Immature natural killer cell (primary cell): ENCODE measurements at regions not wholly inside any gene's neighbourhood (a gene's known extent, or its start where the extent isn't known, plus 50 kb on each side); places are given as distances from the start of the nearest gene placed in this dataset.

Experiments
- DNase-seq, 3 donors: peaks; one replicate each; pipeline ENCODE4 v3.0.0; 2022; ENCODE audit warnings: mixed read lengths in 1 of 3
- H3K27ac Mint-ChIP-seq, 6 donors: one replicate each; pipeline ENCODE4 v1.8.0; 2020; ENCODE audit warnings: mixed read lengths in 6 of 6, mild to moderate bottlenecking in 5 of 6, inconsistent platforms in 4 of 6, moderate library complexity in 3 of 6
- H3K27me3 Mint-ChIP-seq, 3 donors: one replicate each; pipeline ENCODE4 v1.8.0; 2020 to 2021; ENCODE audit warnings: low read depth in 3 of 3, mild to moderate bottlenecking in 3 of 3, mixed read lengths in 3 of 3, moderate library complexity in 3 of 3, inconsistent platforms in 1 of 3
- H3K36me3 Mint-ChIP-seq, 3 donors: one replicate each; pipeline ENCODE4 v1.8.0; 2020; ENCODE audit warnings: mixed read lengths in 3 of 3, inconsistent platforms in 2 of 3, mild to moderate bottlenecking in 2 of 3
- H3K4me1 Mint-ChIP-seq, 2 donors: one replicate each; pipeline ENCODE4 v1.8.0; 2020; ENCODE audit warnings: inconsistent platforms in 2 of 2, mild to moderate bottlenecking in 2 of 2, mixed read lengths in 2 of 2, moderate library complexity in 1 of 2
- H3K4me3 Mint-ChIP-seq, 5 donors: one replicate each; pipeline ENCODE4 v1.8.0; 2020; ENCODE audit warnings: mild to moderate bottlenecking in 5 of 5, mixed read lengths in 5 of 5, inconsistent platforms in 3 of 5, moderate library complexity in 3 of 5
- H3K9me3 Mint-ChIP-seq, 6 donors: one replicate each; pipeline ENCODE4 v1.8.0; 2020; ENCODE audit warnings: mild to moderate bottlenecking in 6 of 6, mixed read lengths in 6 of 6, inconsistent platforms in 4 of 6, moderate library complexity in 3 of 6

GRCh38 chr2:212908031-212908430 lies 243.4 kb downstream of the IKZF2 start:
- Mint-ChIP-seq H3K9me3 (no peaks in the 10 kb centered on the region), H3K36me3 (peaks cover under 1 to 21% (median 3%) of the 10 kb centered on the region in 3 donors), H3K27ac (no peak overlapping the region), H3K4me3 (no peak overlapping the region), H3K27me3 (peaks cover 0 to 2% (median 2%) of the 10 kb centered on the region in 3 donors), H3K4me1 (peaks cover 23 to 34% of the 10 kb centered on the region in 2 donors)
- no peak for DNase-seq

DNA sequence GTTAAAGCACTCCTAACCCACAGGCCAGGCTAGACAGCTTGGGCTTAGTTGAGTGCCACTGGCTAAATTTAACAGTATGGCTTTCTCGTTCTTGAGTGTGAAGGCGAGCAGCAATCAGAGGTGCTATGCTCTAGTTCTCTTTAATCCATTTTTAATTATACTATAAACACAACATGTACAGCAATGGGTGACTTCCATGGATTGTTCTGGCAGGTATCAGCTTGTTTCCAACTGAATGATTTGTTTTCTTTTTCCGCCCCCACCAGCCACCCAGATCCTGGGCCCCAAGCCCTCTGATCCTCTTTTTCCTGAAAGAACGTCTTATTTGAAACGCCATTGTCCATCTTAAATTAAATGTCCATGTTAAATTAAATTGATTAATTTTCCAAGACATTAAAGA lies 244.8 kb downstream of the IKZF2 start:
- Mint-ChIP-seq H3K4me3 (no peak overlapping the region), H3K27me3 (peaks cover 0 to 2% (median 2%) of the 10 kb centered on the region in 3 donors), H3K4me1 (peaks cover 22 to 32% of the 10 kb centered on the region in 2 donors), H3K36me3 (peaks cover 3 to 18% (median 5%) of the 10 kb centered on the region in 3 donors), H3K27ac (no peak overlapping the region), H3K9me3 (no peaks in the 10 kb centered on the region)
- DNase-seq, result no peak

- no peak overlapping the region for H3K4me3 Mint-ChIP-seq
- peaks cover 3 to 18% (median 5%) of the 10 kb centered on the region in 3 donors for H3K36me3 Mint-ChIP-seq
- H3K4me1 Mint-ChIP-seq, result peaks cover 14 to 23% of the 10 kb centered on the region in 2 donors
- peaks cover 0 to 2% (median 2%) of the 10 kb centered on the region in 3 donors for H3K27me3 Mint-ChIP-seq
- H3K9me3 Mint-ChIP-seq, result no peaks in the 10 kb centered on the region
- H3K27ac Mint-ChIP-seq, result no peak overlapping the region
- DNase-seq, result no peak
Measured at GRCh38 chr2:212905640-212906201, 245.7 kb downstream of the IKZF2 start.

DNA sequence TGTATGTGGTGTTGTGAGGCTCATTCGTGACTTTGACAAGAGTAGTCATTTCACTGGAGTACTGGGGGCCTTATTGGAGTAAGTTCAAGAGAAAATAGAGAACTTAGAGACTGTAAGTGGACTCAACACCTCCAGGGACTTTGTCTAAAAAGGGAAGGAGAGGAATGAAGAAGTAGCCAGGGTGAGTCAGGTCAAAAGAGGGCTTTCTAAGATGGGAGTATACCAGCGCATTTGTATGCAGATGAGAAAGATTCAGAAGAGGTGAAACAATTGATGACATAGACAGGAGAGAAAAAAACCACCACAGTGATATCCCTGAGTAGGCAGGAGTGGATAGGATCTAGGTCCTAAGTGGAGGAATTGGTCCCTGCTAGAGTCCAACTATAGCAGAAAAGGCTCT lies 246.8 kb downstream of the IKZF2 start:
- Mint-ChIP-seq H3K27ac (peak overlapping the region in 1 of 6 donors; percentile 4), H3K4me3 (no peak overlapping the region), H3K27me3 (peaks cover 0 to 2% (median 2%) of the 10 kb centered on the region in 3 donors), H3K36me3 (peaks cover 3 to 19% (median 10%) of the 10 kb centered on the region in 3 donors), H3K4me1 (peaks cover 7 to 12% of the 10 kb centered on the region in 2 donors), H3K9me3 (no peaks in the 10 kb centered on the region)
- no peak for DNase-seq

GRCh38 chr2:212903413-212903812 lies 248.0 kb downstream of the IKZF2 start:
- no peak for DNase-seq
- Mint-ChIP-seq H3K4me1 (peaks cover 0 to 1% of the 10 kb centered on the region in 2 donors), H3K9me3 (no peaks in the 10 kb centered on the region), H3K27ac (no peak overlapping the region), H3K27me3 (peaks cover 0 to 2% (median 0%) of the 10 kb centered on the region in 3 donors), H3K4me3 (no peak overlapping the region), H3K36me3 (peaks cover 3 to 21% (median 12%) of the 10 kb centered on the region in 3 donors)

DNA sequence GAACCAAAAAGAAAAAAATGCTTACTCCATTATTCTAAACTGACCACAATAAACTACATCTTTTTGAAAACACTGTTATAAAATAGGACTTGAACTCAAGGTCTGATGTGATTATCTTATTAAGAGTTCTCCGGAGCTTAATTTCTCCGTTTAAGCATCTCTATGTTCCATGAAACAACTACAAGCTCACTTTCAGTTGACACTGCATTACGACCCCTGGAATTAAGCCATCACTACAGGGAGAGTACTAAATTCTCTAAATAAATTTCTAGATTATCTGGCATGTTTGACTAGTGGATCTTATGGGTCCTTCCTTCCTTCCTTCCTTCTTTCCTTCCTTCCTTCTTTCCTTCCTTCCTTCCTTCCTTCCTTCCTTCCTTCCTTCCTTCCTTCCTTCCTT lies 249.0 kb downstream of the IKZF2 start:
- peaks cover 3 to 24% (median 12%) of the 10 kb centered on the region in 3 donors for H3K36me3 Mint-ChIP-seq
- H3K27me3 Mint-ChIP-seq, result peaks cover 0 to 2% (median 0%) of the 10 kb centered on the region in 3 donors

GRCh38 chr2:212901604-212902275 lies 249.7 kb downstream of the IKZF2 start:
- peaks cover 0 to 1% of the 10 kb centered on the region in 2 donors for H3K4me1 Mint-ChIP-seq
- no peaks in the 10 kb centered on the region for H3K9me3 Mint-ChIP-seq
- H3K36me3 Mint-ChIP-seq, result peaks cover 3 to 23% (median 12%) of the 10 kb centered on the region in 3 donors
- peaks cover 0 to 2% (median 0%) of the 10 kb centered on the region in 3 donors for H3K27me3 Mint-ChIP-seq
- H3K4me3 Mint-ChIP-seq, result no peak overlapping the region
- H3K27ac Mint-ChIP-seq, result no peak overlapping the region
- no peak for DNase-seq

More for the DNA sequence above, 249.0 kb downstream of the IKZF2 start:
- DNase-seq, result no peak
- Mint-ChIP-seq H3K4me1 (peaks cover 0 to 1% of the 10 kb centered on the region in 2 donors), H3K9me3 (no peaks in the 10 kb centered on the region), H3K27ac (no peak overlapping the region), H3K4me3 (no peak overlapping the region)

GRCh38 chr2:212900715-212901114 lies 250.7 kb downstream of the IKZF2 start:
- H3K36me3 Mint-ChIP-seq, result peaks cover 3 to 23% (median 12%) of the 10 kb centered on the region in 3 donors
- H3K27me3 Mint-ChIP-seq, result peaks cover 0 to 1% (median 0%) of the 10 kb centered on the region in 3 donors
- no peak overlapping the region for H3K4me3 Mint-ChIP-seq
- no peak for DNase-seq
- H3K27ac Mint-ChIP-seq, result no peak overlapping the region
- H3K9me3 Mint-ChIP-seq, result no peaks in the 10 kb centered on the region
- H3K4me1 Mint-ChIP-seq, result peaks cover 0 to 1% of the 10 kb centered on the region in 2 donors

DNA sequence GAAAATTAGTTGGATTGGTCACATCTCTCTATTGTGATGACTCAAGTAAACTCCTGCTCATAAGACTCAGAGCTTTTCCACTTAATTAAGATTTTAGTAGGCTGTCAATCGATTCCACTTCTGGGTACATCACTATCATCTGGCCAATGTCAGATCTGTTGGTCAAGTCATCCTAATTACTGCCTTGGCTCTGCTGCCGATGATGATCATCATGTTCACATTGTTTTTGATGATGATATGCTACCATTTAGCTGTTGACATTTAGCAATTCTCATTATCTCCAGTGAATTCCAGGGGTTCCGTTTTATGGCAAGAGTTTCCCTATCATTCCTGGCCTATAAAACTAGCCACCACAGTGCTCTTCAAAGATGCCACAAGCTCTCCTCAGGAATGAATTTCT lies 253.4 kb downstream of the IKZF2 start:
- no peak for DNase-seq
- no peak overlapping the region for H3K4me3 Mint-ChIP-seq
- no peak overlapping the region for H3K27ac Mint-ChIP-seq
- peaks cover 1 to 4% of the 10 kb centered on the region in 2 donors for H3K4me1 Mint-ChIP-seq
- peaks cover 0 to 15% (median 11%) of the 10 kb centered on the region in 3 donors for H3K36me3 Mint-ChIP-seq
- peaks cover 0 to 1% (median 0%) of the 10 kb centered on the region in 3 donors for H3K27me3 Mint-ChIP-seq
- H3K9me3 Mint-ChIP-seq, result no peaks in the 10 kb centered on the region

- H3K4me3 Mint-ChIP-seq, result no peak overlapping the region
- H3K36me3 Mint-ChIP-seq, result peaks cover 0 to 15% (median 7%) of the 10 kb centered on the region in 3 donors
- peaks cover 3 to 8% of the 10 kb centered on the region in 2 donors for H3K4me1 Mint-ChIP-seq
- no peaks in the 10 kb centered on the region for H3K9me3 Mint-ChIP-seq
- no peak overlapping the region for H3K27ac Mint-ChIP-seq
- H3K27me3 Mint-ChIP-seq, result peaks cover 0 to 1% (median 0%) of the 10 kb centered on the region in 3 donors
- no peak for DNase-seq
Measured at GRCh38 chr2:212897296-212897695, 254.1 kb downstream of the IKZF2 start.

DNA sequence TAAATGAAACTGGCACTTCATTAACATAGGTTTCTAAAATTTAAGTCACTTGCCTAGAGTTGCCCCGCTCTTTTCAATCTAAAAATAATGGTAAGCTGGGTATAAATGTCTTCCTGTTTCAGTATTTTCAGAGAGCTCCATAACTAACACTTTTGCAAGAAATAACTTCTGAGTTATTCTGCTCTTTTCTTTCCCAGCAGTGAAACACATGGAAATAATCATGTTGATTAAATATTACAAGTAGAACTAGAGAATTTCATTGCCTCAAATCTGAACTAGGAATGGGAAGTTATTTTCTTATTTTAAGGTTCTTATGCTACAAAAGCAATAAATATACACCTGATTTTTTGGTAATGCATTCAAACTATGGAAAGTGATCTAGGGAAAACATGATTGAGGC lies 257.4 kb downstream of the IKZF2 start:
- H3K36me3 Mint-ChIP-seq, result peaks cover 0 to 8% (median 0%) of the 10 kb centered on the region in 3 donors

GRCh38 chr2:212893216-212893615 lies 258.2 kb downstream of the IKZF2 start:
- H3K27me3 Mint-ChIP-seq, result peaks cover 0 to 1% (median 0%) of the 10 kb centered on the region in 3 donors
- no peak for DNase-seq
- peaks cover 0 to 8% (median under 1%) of the 10 kb centered on the region in 3 donors for H3K36me3 Mint-ChIP-seq
- H3K27ac Mint-ChIP-seq, result no peak overlapping the region
- peaks cover 11 to 33% of the 10 kb centered on the region in 2 donors for H3K4me1 Mint-ChIP-seq
- H3K4me3 Mint-ChIP-seq, result no peak overlapping the region
- H3K9me3 Mint-ChIP-seq, result no peaks in the 10 kb centered on the region

More for the DNA sequence above, 257.4 kb downstream of the IKZF2 start:
- no peak overlapping the region for H3K4me3 Mint-ChIP-seq
- H3K27ac Mint-ChIP-seq, result no peak overlapping the region
- H3K4me1 Mint-ChIP-seq, result peaks cover 11 to 33% of the 10 kb centered on the region in 2 donors
- no peaks in the 10 kb centered on the region for H3K9me3 Mint-ChIP-seq
- peaks cover 0 to 1% (median 0%) of the 10 kb centered on the region in 3 donors for H3K27me3 Mint-ChIP-seq
- no peak for DNase-seq

- Mint-ChIP-seq H3K36me3 (peaks cover 0 to 9% (median 3%) of the 10 kb centered on the region in 3 donors), H3K9me3 (peaks cover 0 to 2% (median 0%) of the 10 kb centered on the region in 6 donors), H3K27ac (peak overlapping the region in 1 of 6 donors; percentile 28), H3K4me1 (peaks cover 11 to 33% of the 10 kb centered on the region in 2 donors), H3K4me3 (peak overlapping the region in 4 of 5 donors; percentile 4 to 65 (median 64)), H3K27me3 (peaks cover 0 to 3% (median 0%) of the 10 kb centered on the region in 3 donors)
- peak; percentile 24 to 31 (median 30) for DNase-seq
Measured at GRCh38 chr2:212892193-212892592, 259.2 kb downstream of the IKZF2 start.

- peaks cover 2 to 8% (median 2%) of the 10 kb centered on the region in 6 donors for H3K9me3 Mint-ChIP-seq
- DNase-seq, result no peak
- peaks cover 0 to 2% (median 0%) of the 10 kb centered on the region in 3 donors for H3K27me3 Mint-ChIP-seq
- no peak overlapping the region for H3K4me3 Mint-ChIP-seq
- H3K36me3 Mint-ChIP-seq, result peaks cover under 1 to 14% (median 7%) of the 10 kb centered on the region in 3 donors
- H3K4me1 Mint-ChIP-seq, result peaks cover 11 to 33% of the 10 kb centered on the region in 2 donors
- H3K27ac Mint-ChIP-seq, result no peak overlapping the region
Measured at GRCh38 chr2:212891580-212891979, 259.8 kb downstream of the IKZF2 start.
